GM12892 (cell line): ENCODE measurements at regions not wholly inside any gene's neighbourhood (a gene's known extent, or its start where the extent isn't known, plus 50 kb on each side); places are given as distances from the start of the nearest gene placed in this dataset.
"Not testable (repeated sequence)": the region's sequence is repeated elsewhere in the genome, so short reads cannot be mapped to it uniquely, and the experiment has no call there.

Source experiments
- DNase-seq: peaks from one replicate; pipeline ENCODE4 v3.0.0; 2011; ENCODE audit not compliant: insufficient read length
- FAIRE-seq: peaks from 2 replicates; lab custom pipeline; 2011; peaks lifted over from hg19 to GRCh38; lab: Jason Lieb, UNC
- POLR2A ChIP-seq: IDR thresholded peaks from 2 replicates; pipeline ENCODE4 v1.6.1; 2011; ENCODE audit warnings: low read depth, low read length, control low read depth
- POLR2AphosphoS5 ChIP-seq: IDR thresholded peaks from 2 replicates; pipeline ENCODE4 v1.6.1; 2011; ENCODE audit warnings: low read depth, low read length, control low read depth
- TAF1 ChIP-seq: IDR thresholded peaks from 2 replicates; pipeline ENCODE4 v1.6.1; 2011; ENCODE audit warnings: low read depth, mild to moderate bottlenecking, control low read depth, low read length, borderline replicate concordance

DNA sequence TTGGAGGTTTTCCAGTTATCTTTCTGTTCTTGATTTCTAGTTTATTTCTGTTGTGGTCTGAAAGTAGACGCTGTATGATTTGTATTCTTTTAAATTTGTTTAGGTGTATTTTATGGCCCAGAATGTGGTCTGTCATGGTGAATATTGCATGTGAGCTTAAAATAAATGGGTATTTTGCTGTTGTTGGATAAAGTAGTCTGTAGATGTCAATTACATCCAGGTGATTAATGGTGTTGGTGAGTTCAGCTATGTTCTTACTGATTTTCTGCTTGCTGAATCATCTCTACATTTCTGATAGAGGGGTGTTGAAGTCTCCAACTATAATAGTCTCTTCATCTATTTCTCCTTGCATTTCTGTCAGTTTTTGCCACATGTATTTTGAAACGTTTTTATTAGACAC lies 383.3 kb upstream of the SGO1 start:
- no peak for DNase-seq
- TF ChIP-seq POLR2A (no peak), POLR2AphosphoS5 (no peak), TAF1 (no peak)
- no peak for FAIRE-seq

DNA sequence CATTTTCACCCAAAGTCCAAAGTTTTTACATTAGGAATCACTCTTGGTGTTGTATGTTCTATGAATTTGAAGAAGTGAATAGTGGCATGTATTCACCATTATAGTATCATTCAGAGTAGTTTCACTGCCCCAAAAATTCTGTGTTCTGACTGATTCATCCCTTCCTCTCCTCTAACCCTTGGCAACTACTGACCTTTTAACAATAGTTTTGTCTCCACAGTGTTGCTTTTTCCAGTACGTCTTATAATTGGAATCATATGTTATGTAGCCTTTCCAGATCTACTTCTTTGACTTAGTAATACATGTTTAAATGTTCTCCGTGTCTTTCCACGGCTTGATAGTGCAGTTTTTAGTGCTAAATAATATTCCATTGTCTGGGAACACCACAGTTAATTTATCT lies 379.0 kb upstream of the SGO1 start:
- no peak for DNase-seq
- FAIRE-seq, result no peak
- no peak for TF ChIP-seq POLR2AphosphoS5

DNA sequence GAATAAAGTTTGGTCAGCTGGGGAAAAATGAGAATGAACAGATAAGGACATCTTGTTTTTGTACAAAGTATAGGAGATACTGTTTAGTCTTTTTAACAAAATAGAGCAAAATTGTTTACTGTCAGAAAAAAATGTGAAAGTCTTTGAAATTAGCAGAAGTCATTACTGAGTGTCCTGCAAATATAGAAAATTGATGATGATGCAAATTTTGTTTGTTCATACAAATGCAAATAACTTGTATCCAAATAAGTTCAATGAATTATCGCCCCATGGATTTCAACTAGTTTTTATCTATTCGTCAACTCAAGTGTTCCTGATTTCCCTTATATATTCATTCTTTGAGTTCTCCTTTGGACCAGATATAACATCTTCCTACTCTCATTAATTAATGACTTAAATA lies 378.0 kb upstream of the SGO1 start:
- FAIRE-seq (no peak), DNase-seq (no peak)
- TF ChIP-seq POLR2AphosphoS5, result no peak
- no peak for TF ChIP-seq TAF1

DNA sequence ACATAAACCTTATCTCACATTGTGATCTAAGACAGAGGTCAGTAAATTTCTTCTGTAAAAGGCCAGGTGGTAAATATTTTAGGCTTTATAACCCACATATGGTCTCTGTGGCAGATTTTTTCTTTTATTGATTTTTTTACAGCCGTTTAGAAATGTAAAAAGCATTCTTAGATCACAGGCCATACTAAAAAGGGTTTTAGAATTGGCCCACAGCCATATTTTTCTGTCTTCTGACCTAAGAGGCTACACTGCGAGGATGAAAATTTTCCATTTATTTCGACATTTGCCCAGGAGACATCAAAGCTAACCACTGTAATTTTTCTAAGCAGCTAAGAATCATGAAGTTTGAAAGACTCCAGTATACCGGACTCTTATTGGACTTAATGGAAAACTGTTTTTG lies 377.2 kb upstream of the SGO1 start:
- DNase-seq, result no peak
- no peak for FAIRE-seq
- TF ChIP-seq POLR2A (no peak), POLR2AphosphoS5 (no peak), TAF1 (no peak)

DNA sequence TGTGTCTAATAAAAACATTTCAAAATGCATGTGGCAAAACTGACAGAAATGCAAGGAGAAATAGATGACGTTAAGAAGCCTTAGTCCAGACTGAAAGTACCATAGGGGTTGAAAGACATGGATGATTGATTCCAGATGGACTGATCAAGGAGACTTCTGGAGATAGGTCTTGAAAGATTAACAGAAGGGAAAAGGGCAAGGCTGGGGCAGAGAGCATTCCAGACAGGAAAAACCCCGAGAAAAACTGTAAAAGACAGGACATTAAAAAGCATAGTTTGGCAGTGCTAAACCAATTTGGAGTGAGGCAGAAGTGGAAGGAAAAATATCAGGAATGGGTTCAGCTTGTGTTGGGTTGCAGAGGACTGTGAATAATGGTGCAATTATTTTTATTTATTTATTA lies 375.2 kb upstream of the SGO1 start:
- FAIRE-seq, result no peak
- no peak for DNase-seq
- TF ChIP-seq POLR2AphosphoS5 (no peak), POLR2A (no peak), TAF1 (no peak)

DNA sequence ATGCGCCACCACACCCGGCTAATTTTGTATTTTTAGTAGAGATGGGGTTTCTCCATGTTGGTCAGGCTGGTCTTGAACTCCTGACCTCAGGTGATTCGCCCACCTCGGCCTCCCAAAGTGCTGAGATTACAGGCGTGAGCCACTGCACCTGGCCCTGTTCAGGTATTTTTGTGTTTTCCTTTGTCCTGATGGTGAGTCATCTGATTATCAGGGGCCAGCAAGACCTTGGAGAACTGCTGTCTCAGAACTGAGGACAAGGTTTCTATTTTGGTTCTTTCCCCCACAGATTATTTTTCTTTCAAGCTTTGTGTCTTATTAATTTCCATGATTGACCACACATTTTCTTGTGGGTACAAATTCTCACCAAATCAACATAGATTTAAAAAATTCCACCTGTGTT lies 374.4 kb upstream of the SGO1 start:
- DNase-seq, FAIRE-seq: not testable (repeated sequence)

DNA sequence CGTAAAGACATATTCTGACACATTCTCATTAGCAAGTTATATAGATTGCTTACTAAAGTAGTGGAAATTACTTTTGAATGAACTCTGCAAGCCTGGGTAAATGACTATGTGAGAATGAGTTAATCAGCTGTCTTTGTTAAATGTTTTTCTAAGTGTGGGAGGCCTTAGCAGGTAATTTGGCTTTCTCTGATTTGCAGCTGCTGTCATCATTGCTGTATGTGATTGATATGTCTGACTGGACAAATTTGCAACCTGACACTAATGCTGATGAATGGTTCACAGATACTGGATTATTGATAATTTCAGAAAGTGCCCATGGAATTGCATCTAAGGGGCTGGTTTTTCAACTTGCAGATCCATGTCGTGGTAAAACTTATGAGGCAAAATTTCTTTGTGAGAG lies 372.2 kb upstream of the SGO1 start:
- FAIRE-seq, result no peak
- no peak for TF ChIP-seq POLR2AphosphoS5
- TF ChIP-seq TAF1, result no peak
- TF ChIP-seq POLR2A, result no peak

DNA sequence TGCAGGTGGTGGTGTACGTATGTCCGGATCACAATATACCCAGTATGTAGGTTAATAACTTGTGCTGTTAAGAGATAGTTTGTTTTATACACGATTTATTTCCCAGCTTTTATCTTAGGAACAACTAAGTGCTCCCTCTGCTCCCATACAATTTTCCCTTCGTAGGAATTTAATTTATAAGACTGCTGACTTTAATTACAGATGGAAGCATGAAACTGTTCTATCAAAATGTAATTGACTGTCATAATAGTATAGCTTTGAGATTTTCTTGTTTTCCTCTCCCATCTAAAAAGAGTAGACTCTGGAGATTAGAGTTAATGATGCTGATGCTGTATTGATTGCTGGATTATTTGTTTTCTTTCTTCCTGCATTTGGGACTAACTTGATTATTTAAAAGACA lies 370.7 kb upstream of the SGO1 start:
- FAIRE-seq (no peak), DNase-seq (no peak)
- TF ChIP-seq POLR2AphosphoS5 (no peak), POLR2A (no peak), TAF1 (no peak)

More for the DNA sequence above, 372.2 kb upstream of the SGO1 start:
- no peak for DNase-seq

DNA sequence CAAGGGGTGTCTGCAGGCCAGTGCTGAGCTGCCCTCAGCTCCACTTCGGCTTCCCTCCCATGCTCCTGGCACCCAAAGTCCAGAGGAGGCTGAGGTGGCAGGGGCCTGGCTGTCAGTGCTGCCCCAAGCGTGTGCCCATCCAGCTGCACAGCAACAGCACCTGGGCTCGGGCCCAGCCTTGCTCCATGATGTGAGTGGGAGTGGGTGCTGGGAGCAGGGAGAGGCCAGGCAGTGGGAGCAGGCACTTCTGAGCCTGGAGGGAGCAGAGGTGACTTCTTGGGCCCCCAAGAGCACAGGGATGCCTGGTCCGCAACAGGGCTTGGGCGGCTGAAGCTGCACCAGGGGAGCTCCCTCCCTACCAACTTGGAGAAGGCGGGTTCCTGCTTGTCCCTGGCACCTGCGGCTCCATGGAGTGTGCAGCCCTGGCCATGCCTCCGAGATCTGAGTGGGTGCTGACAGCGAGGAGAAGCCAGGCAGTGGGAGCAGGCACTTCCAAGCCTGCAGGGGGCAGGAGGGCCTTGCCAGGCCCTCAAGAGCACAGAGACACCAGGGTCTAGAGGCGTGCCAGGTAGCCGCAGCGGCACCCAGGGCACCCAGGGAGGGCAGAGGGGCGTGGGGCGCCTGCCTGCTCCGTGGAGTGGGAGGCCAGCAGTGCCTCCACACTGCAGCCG lies 366.7 kb upstream of the SGO1 start:
- DNase-seq (no peak), FAIRE-seq (no peak)
- TF ChIP-seq POLR2AphosphoS5 (no peak), TAF1 (no peak), POLR2A (no peak)

DNA sequence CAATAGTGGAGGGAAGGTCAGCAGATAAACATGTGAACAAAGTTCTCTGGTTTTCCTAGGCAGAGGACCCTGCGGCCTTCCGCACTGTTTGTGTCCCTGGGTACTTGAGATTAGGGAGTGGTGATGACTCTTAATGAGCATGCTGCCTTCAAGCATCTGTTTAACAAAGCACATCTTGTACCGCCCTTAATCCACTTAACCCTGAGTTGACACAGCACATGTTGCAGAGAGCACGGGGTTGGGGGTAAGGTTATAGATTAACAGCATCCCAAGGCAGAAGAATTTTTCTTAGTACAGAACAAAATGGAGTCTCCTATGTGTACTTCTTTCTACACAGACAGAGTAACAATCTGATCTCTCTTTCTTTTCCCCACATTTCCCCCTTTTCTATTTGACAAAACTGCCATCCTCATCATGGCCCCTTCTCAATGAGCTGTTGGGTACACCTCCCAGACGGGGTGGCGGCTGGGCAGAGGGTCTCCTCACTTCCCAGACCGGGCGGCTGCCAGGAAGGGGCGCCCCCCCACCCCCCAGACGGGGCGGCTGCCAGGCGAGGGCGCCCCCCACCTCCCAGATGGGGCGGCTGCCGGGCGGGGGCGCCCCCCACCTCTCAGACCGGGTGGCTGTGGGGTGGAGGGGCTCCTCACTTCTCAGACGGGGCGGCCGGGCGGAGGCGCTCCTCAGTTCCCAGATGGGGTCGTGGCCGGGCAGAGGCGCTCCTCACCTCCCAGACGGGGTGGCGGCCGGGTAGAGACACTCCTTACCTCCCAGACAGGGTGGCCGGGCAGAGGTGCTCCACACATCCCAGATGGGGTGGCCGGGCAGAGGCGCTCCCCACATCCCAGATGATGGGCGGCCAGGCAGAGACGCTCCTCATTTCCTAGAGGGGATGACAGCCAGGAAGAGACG lies 361.6 kb upstream of the SGO1 start:
- DNase-seq, FAIRE-seq: not testable (repeated sequence)

DNA sequence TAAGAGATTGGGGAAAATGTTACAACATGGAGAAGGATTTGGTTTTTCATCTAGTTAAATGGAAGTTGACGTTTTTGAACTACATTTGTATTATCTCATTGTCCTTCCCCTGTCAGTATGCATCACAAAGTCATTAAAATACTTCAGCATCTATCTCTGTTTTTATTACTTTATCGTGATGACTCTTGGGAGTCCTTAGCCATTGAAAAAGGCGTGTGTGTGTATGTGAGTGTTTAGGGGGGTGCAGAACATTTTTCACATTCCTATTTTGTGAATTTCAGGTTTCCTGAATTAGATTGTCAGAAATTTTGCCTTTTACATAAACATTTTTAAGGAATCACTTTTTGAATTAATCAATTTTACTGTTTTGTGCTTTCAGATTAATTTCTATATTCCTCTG lies 360.6 kb upstream of the SGO1 start:
- DNase-seq (no peak), FAIRE-seq (no peak)
- TF ChIP-seq POLR2A (no peak), TAF1 (no peak), POLR2AphosphoS5 (no peak)

DNA sequence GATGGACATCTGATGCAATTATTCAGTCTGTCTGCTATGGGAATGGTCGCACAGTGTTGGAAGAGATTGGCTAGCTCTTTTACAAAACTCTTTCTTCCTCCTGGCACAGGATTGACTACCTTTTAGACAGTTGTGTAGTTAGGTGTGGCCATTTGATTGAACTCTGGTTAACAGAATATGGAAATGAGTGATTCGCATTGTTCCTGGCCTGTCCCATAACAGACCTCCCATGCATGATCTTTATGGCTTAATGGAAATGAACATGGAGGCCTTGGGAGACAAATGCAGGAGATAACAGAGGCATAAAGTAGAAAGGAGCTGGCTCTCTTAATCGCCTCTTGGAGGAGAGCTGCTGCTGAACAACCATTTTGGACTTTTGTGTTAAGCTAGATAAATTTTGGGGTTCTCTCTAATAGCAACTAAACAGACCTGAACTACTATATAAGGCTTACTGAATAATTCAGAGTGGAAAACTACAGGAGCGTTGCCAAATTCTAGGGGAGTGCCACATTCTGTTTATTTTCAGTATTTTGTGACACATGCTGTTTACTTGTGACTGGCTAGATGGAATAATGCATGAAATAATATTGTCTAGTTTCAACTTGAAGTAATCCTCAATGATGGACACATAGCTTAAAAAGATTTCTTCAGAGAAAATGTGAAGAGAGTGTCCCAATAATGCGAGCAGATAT lies 357.7 kb upstream of the SGO1 start:
- no peak for DNase-seq
- FAIRE-seq, result no peak
- no peak for TF ChIP-seq TAF1
- no peak for TF ChIP-seq POLR2A
- TF ChIP-seq POLR2AphosphoS5, result no peak
